Ishikawa (cell line): ENCODE measurements at regions not wholly inside any gene's neighbourhood (a gene's known extent, or its start where the extent isn't known, plus 50 kb on each side); places are given as distances from the start of the nearest gene placed in this dataset.

Source experiments
- CEBPB ChIP-seq: IDR thresholded peaks from 2 replicates; pipeline ENCODE4 v1.6.1; 2012
- CREB1 ChIP-seq: IDR thresholded peaks from 2 replicates; pipeline ENCODE4 v1.6.1; 2012; ENCODE audit warnings: low read depth
- EGR1 ChIP-seq: IDR thresholded peaks from 2 replicates; pipeline ENCODE4 v1.6.1; 2012
- EP300 ChIP-seq: IDR thresholded peaks from 2 replicates; pipeline ENCODE4 v1.6.1; 2012; ENCODE audit warnings: borderline replicate concordance
- FOXM1 ChIP-seq: IDR thresholded peaks from 2 replicates; pipeline ENCODE4 v1.6.1; 2012; ENCODE audit warnings: low read depth, borderline replicate concordance
- MAX ChIP-seq: IDR thresholded peaks from 2 replicates; pipeline ENCODE4 v1.6.1; 2012
- NFIC ChIP-seq: IDR thresholded peaks from 2 replicates; pipeline ENCODE4 v1.6.1; 2012
- RAD21 ChIP-seq: IDR thresholded peaks from 2 replicates; pipeline ENCODE4 v1.6.1; 2012; ENCODE audit warnings: low read depth
- REST ChIP-seq: IDR thresholded peaks from 2 replicates; pipeline ENCODE4 v1.6.1; 2012; ENCODE audit warnings: low read depth, mild to moderate bottlenecking
- TCF12 ChIP-seq: IDR thresholded peaks from 2 replicates; pipeline ENCODE4 v1.6.1; 2012; ENCODE audit warnings: low read depth
- TEAD4 ChIP-seq: IDR thresholded peaks from 2 replicates; pipeline ENCODE4 v1.6.1; 2012
- USF1 ChIP-seq: IDR thresholded peaks from 2 replicates; pipeline ENCODE4 v1.6.1; 2012
- YY1 ChIP-seq: IDR thresholded peaks from 2 replicates; pipeline ENCODE4 v1.6.1; 2012; ENCODE audit warnings: low read depth
- ZBTB7A ChIP-seq: IDR thresholded peaks from 2 replicates; pipeline ENCODE4 v1.6.1; 2012; ENCODE audit warnings: low read depth

GRCh38 chr12:131348646-131349045 lies 362.2 kb upstream of the SFSWAP start:
- TF ChIP-seq CREB1 = no peak
- TF ChIP-seq NFIC = no peak
- TF ChIP-seq ZBTB7A = no peak
- no peak for TF ChIP-seq USF1
- no peak for TF ChIP-seq EGR1
- TF ChIP-seq REST = no peak
- TF ChIP-seq MAX = no peak

DNA sequence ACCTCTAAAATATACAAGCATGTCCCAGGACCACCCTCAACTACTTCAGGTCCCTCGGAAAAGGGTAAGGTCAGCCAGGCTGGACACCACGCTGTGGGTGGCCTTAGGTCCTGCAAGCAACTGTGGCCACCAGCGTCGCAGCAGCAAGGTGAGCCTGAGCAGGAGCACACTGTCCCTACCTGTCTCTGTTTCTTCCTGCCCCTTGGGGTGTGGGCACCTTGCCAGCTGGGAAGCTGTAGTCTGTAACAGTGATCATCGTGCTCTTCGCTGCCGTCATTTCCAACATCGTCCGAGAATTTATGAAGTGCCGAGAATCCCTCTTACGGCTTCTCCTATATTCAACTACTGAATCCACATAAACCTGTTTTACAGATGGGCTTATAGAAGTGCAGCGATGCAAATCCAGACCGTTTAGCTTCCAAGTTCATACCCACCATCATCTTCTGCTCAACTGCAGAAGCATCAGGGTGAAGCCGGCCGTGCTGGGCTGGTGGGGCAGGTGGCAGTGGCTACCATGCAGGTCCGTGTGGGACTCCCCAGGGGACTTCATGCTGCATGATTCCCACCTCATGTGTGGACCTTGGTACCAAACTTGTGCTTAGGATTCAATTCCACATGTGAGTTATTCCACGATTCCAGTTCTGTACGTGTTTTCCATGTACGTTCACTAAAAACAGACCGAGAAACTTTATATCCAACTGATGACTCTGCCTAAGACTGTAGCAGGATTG lies 361.3 kb upstream of the SFSWAP start:
- TF ChIP-seq CEBPB (no peak), FOXM1 (no peak), EP300 (no peak), NFIC (no peak), TCF12 (no peak)

- no peak for TF ChIP-seq ZBTB7A
- no peak for TF ChIP-seq USF1
- no peak for TF ChIP-seq RAD21
- no peak for TF ChIP-seq CREB1
- TF ChIP-seq EGR1 = no peak
- TF ChIP-seq TCF12 = no peak
- TF ChIP-seq YY1 = no peak
- no peak for TF ChIP-seq CEBPB
- no peak for TF ChIP-seq MAX
- TF ChIP-seq TEAD4 = no peak
Observed at GRCh38 chr12:131350943-131351318, 360.0 kb upstream of the SFSWAP start.

- TF ChIP-seq CEBPB = no peak
- peak; percentile 72 for TF ChIP-seq USF1
- TF ChIP-seq FOXM1 = no peak
- TF ChIP-seq MAX = no peak
- no peak for TF ChIP-seq YY1
Observed at GRCh38 chr12:131351319-131352028, 359.4 kb upstream of the SFSWAP start.

GRCh38 chr12:131352296-131352900 lies 358.5 kb upstream of the SFSWAP start:
- TF ChIP-seq MAX = no peak
- no peak for TF ChIP-seq CEBPB
- no peak for TF ChIP-seq TCF12
- TF ChIP-seq CREB1 = no peak
- TF ChIP-seq TEAD4 = no peak
- no peak for TF ChIP-seq USF1
- no peak for TF ChIP-seq ZBTB7A

GRCh38 chr12:131353376-131353775 lies 357.5 kb upstream of the SFSWAP start:
- TF ChIP-seq TCF12 (no peak), EGR1 (no peak)

GRCh38 chr12:131353826-131354225 lies 357.1 kb upstream of the SFSWAP start:
- TF ChIP-seq EP300 = no peak
